AML-193 (cell line): ENCODE measurements at regions not wholly inside any gene's neighbourhood (a gene's known extent, or its start where the extent isn't known, plus 50 kb on each side); places are given as distances from the start of the nearest gene placed in this dataset.

Experiments used
- DNase-seq, 2 experiments: peaks; one replicate each; lab custom pipeline; 2025; lab: John Stamatoyannopoulos, UW

DNA sequence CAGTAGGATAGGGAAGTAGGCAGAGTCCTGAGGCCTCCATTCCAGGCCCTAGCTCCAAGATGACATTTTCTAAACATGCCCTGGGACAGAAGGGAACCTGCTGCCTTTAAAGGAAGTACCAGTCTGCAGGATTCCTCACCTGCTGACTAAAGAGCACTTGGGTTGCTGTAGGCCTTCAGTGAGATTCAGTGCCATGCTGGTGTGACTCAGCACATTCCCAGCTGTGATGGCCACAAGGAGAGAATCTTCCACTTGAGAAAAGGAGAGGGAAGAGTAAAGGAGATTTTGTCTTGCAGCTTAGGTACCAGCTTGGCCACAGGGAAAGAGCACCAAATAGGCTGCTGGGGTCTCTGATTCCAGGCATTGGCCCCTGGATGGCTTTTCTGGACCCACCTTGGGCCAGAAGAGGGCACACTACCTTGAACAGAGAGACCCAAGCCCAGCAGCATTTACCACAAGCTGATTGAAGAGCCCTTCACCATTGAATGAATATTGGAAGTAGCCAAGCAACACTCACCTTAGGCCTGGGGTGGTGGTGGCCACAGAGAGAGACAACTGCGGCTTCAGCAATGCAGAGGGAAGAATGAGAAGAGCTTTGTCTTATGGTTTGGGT is 498.3 kb downstream of the KCNH5 start:
- no peak for DNase-seq

DNA sequence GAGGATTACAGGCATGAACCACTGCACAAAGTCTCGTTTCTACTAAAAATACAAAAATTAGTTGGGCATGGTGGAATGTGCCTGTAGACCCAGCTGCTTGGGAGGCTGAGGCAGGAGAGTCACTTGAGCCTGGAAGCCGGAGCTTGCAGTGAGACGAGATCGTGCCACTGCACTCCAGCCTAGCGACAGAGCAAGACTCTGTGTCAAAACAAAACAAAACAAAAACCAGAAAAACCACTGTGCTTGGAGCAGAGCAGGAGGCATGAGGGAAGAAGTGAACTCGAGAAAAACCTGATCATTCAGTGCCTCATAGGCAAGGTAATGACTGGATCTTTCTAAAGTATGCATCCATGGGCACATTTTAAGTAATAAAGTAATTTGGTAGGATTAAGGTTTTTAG is 487.8 kb downstream of the KCNH5 start:
- DNase-seq: no peak

DNA sequence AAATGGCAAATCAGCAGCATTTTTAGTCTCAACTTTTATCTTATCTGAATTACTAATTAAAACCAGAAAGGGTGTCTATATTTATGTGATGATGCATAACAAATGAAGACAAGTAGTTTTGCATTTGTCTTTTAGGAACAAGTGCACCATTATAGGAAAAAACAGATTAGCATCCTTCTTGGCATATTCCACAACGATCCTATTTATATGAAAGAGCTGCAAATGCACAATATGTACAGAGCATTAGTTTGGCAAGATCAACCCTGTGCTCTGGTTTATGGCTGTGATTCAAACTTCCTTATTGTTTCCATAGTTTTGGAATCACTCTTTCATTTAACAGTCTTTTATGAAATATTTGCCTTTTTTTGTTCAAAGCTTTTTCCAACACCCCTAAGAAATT is 486.8 kb downstream of the KCNH5 start:
- no peak for DNase-seq

DNA sequence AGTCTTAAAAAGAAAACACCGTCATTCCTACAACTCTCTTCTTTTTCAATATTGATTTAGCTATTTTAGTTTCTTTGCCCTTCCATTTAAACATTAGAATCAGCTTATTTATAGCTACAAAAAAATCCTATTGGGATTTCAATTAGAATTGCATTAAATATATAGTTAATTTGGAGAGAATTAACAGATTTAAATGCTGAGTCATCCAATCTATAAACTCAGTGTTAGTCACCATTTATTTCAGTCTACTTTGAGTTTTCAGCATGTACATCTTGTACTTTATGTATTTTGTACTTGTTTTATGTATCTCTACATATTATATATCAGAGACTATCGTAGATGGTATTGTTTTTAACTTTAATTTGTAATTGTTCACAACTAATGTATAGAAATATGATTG is 460.0 kb downstream of the KCNH5 start:
- DNase-seq: no peak

DNA sequence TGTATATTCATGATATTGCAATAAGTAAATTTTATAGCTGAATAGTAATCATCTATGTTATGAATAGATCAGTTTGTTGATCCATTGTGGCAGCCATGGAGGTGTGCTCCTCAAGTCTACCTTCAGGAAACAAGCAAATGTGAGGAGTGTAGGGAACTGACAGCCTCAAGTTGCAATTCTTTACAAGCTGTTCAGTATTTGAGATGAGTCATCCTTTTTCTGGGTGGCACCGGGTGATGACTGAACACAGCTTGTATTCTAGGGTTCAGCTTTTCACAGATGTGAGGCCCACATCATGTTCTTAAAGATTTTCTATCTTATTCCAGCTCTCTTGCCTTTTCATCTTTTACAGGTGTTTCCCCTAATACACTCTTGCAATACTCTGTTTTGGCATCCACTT is 452.4 kb downstream of the KCNH5 start:
- no peak for DNase-seq

DNA sequence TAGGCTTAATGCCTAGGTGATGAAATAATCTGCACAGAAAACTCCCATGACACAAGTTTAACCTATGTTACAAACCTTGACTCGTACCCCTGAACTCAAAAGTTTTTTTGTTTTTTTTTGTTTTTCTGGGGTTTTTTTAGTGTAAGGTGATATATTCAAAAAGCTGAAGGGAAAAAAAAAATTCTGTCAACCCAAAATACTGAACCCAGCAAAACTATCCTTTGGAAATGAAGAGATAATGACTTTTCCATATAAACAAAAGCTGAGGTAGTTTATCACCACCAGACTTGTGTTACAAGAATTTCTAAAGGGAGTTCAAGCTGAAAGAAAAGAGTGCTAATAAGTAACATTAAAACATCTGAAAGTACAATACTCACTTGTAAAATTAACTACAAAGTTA is 448.1 kb downstream of the KCNH5 start:
- no peak for DNase-seq

DNA sequence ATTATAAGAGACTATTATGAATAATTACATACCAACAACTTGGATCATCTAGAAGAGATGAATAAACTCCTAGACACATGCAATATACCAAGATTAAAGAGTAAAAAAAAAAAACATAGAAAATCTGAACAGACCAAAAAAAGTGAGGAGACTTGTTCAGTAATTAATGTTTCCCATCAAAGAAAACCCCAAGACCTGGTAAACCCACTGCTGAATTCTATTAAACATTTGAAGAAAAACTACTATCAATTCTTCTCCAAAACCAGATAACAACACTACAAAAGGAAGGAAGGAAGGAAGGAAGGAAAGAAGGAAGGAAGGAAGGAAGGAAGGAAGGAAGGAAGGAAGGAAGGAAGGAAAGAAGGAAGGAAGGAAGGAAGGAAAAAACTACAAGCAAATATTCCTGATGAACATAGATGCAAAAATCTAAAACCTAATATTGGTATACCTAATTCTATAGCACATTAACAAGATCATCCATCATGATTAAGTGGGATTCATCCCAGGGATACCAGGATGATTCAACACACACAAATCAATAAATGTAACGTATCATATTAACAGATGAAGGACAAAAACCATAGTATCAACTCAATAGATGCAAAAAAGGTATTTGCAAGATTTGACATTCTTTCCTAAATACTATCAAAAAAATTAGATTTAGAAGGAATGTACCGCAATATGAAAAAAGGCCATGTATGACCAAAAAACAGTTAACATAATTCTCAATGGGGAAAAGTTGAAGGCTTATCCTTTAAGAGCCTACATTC is 445.5 kb downstream of the KCNH5 start:
- no peak for DNase-seq

DNA sequence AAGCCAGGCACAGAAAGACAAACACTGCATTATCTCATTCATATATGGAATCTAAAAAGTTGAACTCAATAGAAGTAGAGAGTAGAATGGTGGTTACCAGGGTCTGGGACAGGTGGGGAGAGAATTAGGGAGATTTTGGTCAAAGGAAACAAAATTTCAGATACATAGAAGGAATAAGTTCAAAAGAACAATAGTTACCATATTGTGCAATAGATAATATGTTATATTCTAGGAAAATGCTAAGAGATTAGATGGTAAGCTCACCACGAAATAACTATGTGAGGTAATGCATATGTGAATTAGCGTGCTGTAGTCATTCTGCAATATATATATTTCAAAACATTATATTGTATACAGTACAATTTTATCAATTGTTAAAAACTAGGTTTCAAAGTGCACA is 442.5 kb downstream of the KCNH5 start:
- no peak for DNase-seq

DNA sequence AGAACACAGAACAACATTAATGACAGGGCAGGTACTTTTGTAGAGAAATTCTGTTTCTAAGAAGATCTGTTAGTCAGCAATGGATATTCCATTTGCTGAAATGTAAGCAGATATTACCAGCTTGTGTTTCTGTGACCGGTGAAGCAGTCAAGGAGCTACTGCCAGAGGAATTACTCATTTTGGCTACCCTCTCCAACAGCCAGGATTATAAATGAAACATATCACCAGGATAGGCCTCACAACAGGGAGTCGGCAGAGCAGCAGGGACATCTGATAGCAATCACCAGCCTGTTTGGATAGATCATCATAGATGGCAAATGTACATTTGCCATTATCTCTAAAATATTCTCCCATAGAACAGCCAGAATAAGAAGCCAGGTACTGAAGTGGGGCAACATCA is 440.7 kb downstream of the KCNH5 start:
- DNase-seq: no peak

DNA sequence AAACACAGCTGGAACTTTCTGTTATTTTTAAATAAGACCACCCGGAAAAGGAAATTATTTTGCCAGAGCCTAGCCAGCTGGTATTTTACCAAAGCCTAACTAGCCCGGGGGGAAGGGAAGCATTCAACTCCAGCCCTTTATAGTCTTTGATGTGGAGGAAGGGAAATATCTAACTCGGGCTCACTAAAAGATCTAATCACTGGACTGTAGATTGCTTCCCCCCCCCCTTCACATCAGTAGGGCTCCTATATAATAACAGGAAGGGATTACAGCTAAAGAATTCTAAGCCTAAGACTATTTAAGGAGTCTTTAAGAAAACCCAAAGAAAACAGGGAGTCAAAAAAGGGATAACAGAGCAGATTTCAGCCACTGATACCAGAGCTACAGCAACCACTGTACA is 431.1 kb downstream of the KCNH5 start:
- DNase-seq: no peak

DNA sequence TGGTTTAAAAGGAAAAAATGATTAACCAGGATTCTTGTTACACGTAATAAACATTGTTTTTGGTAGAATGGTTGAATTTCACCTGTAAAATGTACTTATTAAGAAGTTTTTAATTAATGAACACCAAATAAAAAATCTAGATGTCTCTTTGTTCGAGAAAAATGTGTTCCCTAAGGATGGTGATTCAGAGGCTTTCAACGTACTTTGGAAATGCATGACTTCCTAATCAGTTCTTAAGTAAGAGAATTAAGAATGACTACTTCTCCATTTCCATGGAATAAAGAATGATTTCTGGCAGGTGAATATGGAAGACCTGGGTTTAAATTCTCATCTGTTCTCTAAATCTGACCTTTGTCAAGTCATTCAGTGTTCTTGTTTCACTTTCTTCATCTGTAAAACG is 428.6 kb downstream of the KCNH5 start:
- DNase-seq: no peak

DNA sequence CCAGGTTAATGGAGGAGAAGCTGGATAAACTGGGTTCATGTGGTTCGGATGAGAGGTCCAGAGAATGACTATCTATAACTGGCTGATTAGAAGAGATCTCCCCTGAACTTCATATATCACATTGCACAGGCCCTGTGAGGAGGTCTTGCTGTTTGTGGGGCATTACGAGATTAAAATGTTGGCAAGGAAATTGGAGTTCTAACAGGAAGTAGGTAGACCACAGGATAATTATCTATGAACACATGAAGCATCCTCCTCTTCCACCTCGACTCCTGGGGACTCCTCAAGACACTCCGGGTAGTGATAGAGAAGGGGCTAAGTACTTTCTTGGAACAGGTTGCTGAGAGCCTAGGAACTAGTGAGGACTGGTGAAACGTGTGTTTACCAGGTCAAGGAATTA is 418.8 kb downstream of the KCNH5 start:
- no peak for DNase-seq

DNA sequence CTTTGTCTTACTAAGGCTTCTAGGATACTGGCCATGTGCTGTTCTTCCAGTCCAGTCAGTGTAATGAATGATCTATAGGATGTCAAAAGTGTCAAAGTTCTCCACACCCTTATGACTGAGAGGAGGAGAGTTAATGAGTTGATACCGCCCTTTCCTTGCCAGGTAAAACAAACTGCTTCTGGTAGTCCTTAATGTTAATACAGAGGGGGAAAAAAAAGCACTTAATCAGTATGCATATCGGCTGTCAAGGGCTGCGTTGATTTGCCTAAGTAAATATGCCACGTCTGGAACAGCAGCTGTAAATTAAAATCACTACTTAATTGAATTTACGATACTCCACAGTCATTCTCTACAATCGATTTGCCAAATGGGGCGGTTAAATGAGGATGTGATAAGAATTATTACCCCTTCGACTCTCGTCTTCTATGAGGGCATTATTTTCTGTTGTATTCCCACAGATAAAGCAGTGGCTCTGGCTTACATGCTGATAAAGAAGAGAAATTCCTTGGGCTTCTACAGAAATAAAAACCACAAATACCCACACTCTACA is 416.0 kb downstream of the KCNH5 start:
- no peak for DNase-seq

DNA sequence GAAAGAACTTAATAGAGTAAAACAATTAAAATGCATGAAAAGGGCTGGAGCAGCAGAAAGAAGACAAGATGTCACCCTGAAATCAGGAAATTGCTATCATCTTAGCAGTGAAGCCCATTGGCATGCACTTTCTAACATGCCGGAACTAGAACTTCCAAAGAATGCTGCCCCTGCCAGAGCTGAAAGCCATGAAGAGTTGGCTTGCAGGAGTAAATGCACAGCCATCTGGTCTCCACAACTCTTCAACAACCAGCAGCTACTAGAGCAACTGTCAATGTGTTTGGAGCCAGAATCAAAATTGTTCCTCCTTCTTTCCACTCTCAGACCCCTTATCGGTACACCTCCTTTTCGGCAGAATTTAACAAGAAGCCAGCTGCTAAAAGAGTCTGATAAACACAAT is 414.1 kb downstream of the KCNH5 start:
- no peak for DNase-seq

DNA sequence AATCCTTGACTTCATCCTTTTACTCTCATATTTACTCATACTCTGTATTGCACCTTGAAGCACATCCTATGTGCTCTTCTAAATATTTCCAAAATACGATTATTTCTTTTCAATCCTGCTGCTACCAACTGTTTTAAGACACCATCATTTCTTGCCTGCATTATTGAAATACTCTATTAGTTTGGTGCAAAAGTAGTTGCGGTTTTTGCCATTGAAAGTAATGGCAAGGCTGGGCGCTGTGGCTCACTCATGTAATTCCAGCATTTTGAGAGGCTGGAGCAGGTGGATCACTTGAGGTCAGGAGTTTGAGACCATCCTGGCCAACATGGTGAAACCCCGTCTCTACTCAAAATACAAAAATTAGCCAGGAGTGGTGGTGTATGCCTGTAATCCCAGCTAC is 412.5 kb downstream of the KCNH5 start:
- DNase-seq: no peak

DNA sequence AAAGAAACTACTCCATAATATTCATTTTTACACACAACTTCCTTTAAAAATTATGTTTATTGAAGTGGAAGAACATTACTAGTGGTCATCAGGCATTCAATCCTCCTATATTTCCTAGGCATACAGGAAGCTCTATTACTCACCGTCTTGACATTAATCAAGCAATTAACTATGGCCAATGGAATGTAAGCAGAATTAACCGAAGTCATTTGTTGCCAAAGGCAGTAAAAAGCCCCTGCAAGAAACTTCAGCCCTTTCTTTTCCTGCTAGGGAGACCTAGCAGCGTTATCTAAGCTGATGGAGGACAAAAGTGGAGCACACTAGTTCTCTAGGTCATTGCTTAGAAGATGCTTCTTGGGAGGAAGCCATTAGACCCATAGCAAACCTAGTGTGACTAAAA is 399.6 kb downstream of the KCNH5 start:
- no peak for DNase-seq
